A673 (cell line): ENCODE measurements at regions not wholly inside any gene's neighbourhood (a gene's known extent, or its start where the extent isn't known, plus 50 kb on each side); places are given as distances from the start of the nearest gene placed in this dataset.

ENCODE experiments used
- EZH2 ChIP-seq: fragments of 200-600 bp; sonication (generic); IDR thresholded peaks from 2 replicates; pipeline ENCODE4 v1.6.1; 2017; ENCODE audit warnings: borderline replicate concordance, low read depth, mild to moderate bottlenecking, mixed read lengths, antibody characterized with exemption, low read length; ENCODE audit not compliant: poor library complexity, severe bottlenecking
- TF ChIP-seq, protein P1 (sequence below): fragments of 300-800, 200-600 bp; sonication (generic); conservative IDR thresholded peaks from 2 replicates; pipeline ENCODE4 v1.5.1; 2017; ENCODE audit warnings: low read depth, mild to moderate bottlenecking, antibody characterized with exemption, low read length, moderate library complexity, mixed read lengths

GRCh38 chr13:82791035-82791434, 1091.2 kb downstream of the SLITRK1 start:
- TF ChIP-seq, protein P1, sequence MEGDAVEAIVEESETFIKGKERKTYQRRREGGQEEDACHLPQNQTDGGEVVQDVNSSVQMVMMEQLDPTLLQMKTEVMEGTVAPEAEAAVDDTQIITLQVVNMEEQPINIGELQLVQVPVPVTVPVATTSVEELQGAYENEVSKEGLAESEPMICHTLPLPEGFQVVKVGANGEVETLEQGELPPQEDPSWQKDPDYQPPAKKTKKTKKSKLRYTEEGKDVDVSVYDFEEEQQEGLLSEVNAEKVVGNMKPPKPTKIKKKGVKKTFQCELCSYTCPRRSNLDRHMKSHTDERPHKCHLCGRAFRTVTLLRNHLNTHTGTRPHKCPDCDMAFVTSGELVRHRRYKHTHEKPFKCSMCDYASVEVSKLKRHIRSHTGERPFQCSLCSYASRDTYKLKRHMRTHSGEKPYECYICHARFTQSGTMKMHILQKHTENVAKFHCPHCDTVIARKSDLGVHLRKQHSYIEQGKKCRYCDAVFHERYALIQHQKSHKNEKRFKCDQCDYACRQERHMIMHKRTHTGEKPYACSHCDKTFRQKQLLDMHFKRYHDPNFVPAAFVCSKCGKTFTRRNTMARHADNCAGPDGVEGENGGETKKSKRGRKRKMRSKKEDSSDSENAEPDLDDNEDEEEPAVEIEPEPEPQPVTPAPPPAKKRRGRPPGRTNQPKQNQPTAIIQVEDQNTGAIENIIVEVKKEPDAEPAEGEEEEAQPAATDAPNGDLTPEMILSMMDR: no peak
- no peak for TF ChIP-seq EZH2
